ENCODE measurements at regions not wholly inside any gene's neighbourhood (a gene's known extent, or its start where the extent isn't known, plus 50 kb on each side); places are given as distances from the start of the nearest gene placed in this dataset.
"Not testable (repeated sequence)": the region's sequence is repeated elsewhere in the genome, so short reads cannot be mapped to it uniquely, and the experiment has no call there.

- H3K4me3 ChIP-seq (replicated peaks in 1 of 3; ENCODE audit: low read depth in 2 of 3, low read length in 3 of 3); H3K9ac ChIP-seq (ENCODE audit: insufficient read depth, low read length, poor library complexity, severe bottlenecking); H3K4me2 ChIP-seq (replicated peaks; ENCODE audit: extremely low read depth, low read length, poor library complexity, severe bottlenecking); H3K27me3 Mint-ChIP-seq (ENCODE audit: low read depth in 3 of 3); DNase-seq; H3K27ac Mint-ChIP-seq; H3K4me1 Mint-ChIP-seq; H3K27me3 ChIP-seq (ENCODE audit: control insufficient read depth in 2 of 2, insufficient read depth in 2 of 2, low read length in 2 of 2); H3K36me3 Mint-ChIP-seq; H3K4me3 Mint-ChIP-seq; H3K79me2 ChIP-seq (ENCODE audit: insufficient read depth, low read length); H3K27ac ChIP-seq (ENCODE audit: low read depth in 1 of 2, low read length in 2 of 2); intact Hi-C loops (cut with micrococcal nuclease); H3K4me1 ChIP-seq (ENCODE audit: control insufficient read depth in 1 of 2, insufficient read depth in 2 of 2, low read length in 2 of 2); H3K36me3 ChIP-seq (replicated peaks in 1 of 2; ENCODE audit: control insufficient read depth in 1 of 2, insufficient read depth in 2 of 2, low read length in 2 of 2); H2AFZ ChIP-seq (ENCODE audit: insufficient read depth, low read depth, low read length, poor library complexity, severe bottlenecking); H4K20me1 ChIP-seq (ENCODE audit: insufficient read depth, low read length): not testable (repeated sequence)
- peaks cover 12% of the 10 kb centered on the region in 2 donors for H3K9me3 ChIP-seq (replicated peaks in 1 of 2; ENCODE audit: control insufficient read depth in 1 of 2, insufficient read depth in 1 of 2, low read length in 2 of 2)
- WGBS (ENCODE audit: insufficient coverage): 100% methylated on average over 1 of the region's 3 CpGs
- peaks cover 9 to 37% (median 16%) of the 10 kb centered on the region in 7 donors for H3K9me3 Mint-ChIP-seq
Observed at GRCh38 chrX:2149055-2149454, 351.7 kb downstream of the DHRSX start.

- Mint-ChIP-seq H3K4me1 (peaks cover 8% of the 10 kb centered on the region), H3K4me3 (no peak overlapping the region), H3K9me3 (peaks cover 10 to 36% (median 19%) of the 10 kb centered on the region in 7 donors), H3K36me3 (no peaks in the 10 kb centered on the region), H3K27me3 (ENCODE audit: low read depth in 3 of 3) (peaks cover 0 to 1% (median 0%) of the 10 kb centered on the region in 3 donors), H3K27ac (no peak overlapping the region)
- DNase-seq: no peak
- no peak overlapping the region for H2AFZ ChIP-seq (ENCODE audit: insufficient read depth, low read depth, low read length, poor library complexity, severe bottlenecking)
- H3K4me2 ChIP-seq (replicated peaks; ENCODE audit: extremely low read depth, low read length, poor library complexity, severe bottlenecking): no peak overlapping the region
- TF ChIP-seq CTCF (IDR thresholded peaks at IDR 0.05): no peak
- H3K79me2 ChIP-seq (ENCODE audit: insufficient read depth, low read length): no peaks in the 10 kb centered on the region
- H3K9me3 ChIP-seq (replicated peaks in 1 of 2; ENCODE audit: control insufficient read depth in 1 of 2, insufficient read depth in 1 of 2, low read length in 2 of 2): peaks cover 12% of the 10 kb centered on the region in 2 donors
- WGBS (ENCODE audit: insufficient coverage): no CpG with 5 or more reads among the region's 3 CpGs
- H3K36me3 ChIP-seq (replicated peaks in 1 of 2; ENCODE audit: control insufficient read depth in 1 of 2, insufficient read depth in 2 of 2, low read length in 2 of 2): no peaks in the 10 kb centered on the region
- intact Hi-C loops (cut with micrococcal nuclease): no loop called here
- H3K4me1 ChIP-seq (ENCODE audit: control insufficient read depth in 1 of 2, insufficient read depth in 2 of 2, low read length in 2 of 2): peaks cover 0 to 4% of the 10 kb centered on the region in 2 donors
- no peak overlapping the region for H3K27ac ChIP-seq (ENCODE audit: low read depth in 1 of 2, low read length in 2 of 2)
- no peak overlapping the region for H3K9ac ChIP-seq (ENCODE audit: insufficient read depth, low read length, poor library complexity, severe bottlenecking)
- no peaks in the 10 kb centered on the region for H3K27me3 ChIP-seq (ENCODE audit: control insufficient read depth in 2 of 2, insufficient read depth in 2 of 2, low read length in 2 of 2)
- H3K4me3 ChIP-seq (replicated peaks in 1 of 3; ENCODE audit: low read depth in 2 of 3, low read length in 3 of 3): no peak overlapping the region
- H4K20me1 ChIP-seq (ENCODE audit: insufficient read depth, low read length): no peaks in the 10 kb centered on the region
Observed at GRCh38 chrX:2147928-2148327, 352.8 kb downstream of the DHRSX start.
